Pancreas (tissue), 10 donors: ENCODE measurements at regions not wholly inside any gene's neighbourhood (a gene's known extent, or its start where the extent isn't known, plus 50 kb on each side); places are given as distances from the start of the nearest gene placed in this dataset.

Source experiments
- ATAC-seq, 4 donors: fragments of 200-7000 bp; cut with Tn5 transposase; one replicate each; pipeline versions ENCODE4 v1.8.0 to v1.9.1; 2020; ENCODE audit warnings: mild to moderate bottlenecking in 4 of 4, moderate library complexity in 4 of 4
- DNase-seq, 6 donors: peaks; one replicate each; pipeline ENCODE4 v3.0.0-alpha.2; 2020
- FAIRE-seq: peaks from 2 replicates; lab custom pipeline; 2012; peaks lifted over from hg19 to GRCh38; lab: Jason Lieb, UNC
- H3K27ac ChIP-seq, 4 donors: fragments of 200-600 bp; sonication (generic); 1 replicate in 3 of 4; 2 replicates in 1 of 4; pipeline versions ENCODE4 v1.5.0 to v1.8.0; 2020
- H3K27me3 ChIP-seq, 4 donors: fragments of 200-600 bp; one replicate each; pipeline ENCODE4 v1.8.0; 2021
- H3K36me3 ChIP-seq, 3 donors: fragments of 200-600 bp; sonication (generic) in 1 of 3; one replicate each; pipeline versions ENCODE4 v1.5.0 to v1.8.0; 2020 to 2021
- H3K4me1 ChIP-seq, 3 donors: fragments of 200-600 bp; one replicate each; pipeline ENCODE4 v1.8.0; 2021
- H3K4me3 ChIP-seq, 4 donors: fragments of 200-600 bp; sonication (generic) in 2 of 4; one replicate each; pipeline versions ENCODE4 v1.5.0 to v1.8.0; 2020 to 2021
- H3K9me3 ChIP-seq, 4 donors: fragments of 200-600 bp; one replicate each; pipeline ENCODE4 v1.8.0; 2021
- WGBS, 2 donors: extraction: QIAGEN DNeasy Blood & Tissue Kit; methylation state at CpG; one replicate each; pipeline ENCODE4 v1.1.7; 2013; 5-methylcytosine and 5-hydroxymethylcytosine counted together
- intact Hi-C, 3 donors: fragments of 100-400 bp; cut with DNase I; formaldehyde crosslinking; loops; one replicate each; pipeline versions ENCODE4 v1.11.1 to v1.14.2; 2022
- TF ChIP-seq, protein P1 (sequence below), 4 donors: fragments of 200-600 bp; sonication (generic) in 3 of 4; IDR thresholded peaks; one replicate each; pipeline versions ENCODE4 v1.5.0 to v1.8.0; 2021; ENCODE audit warnings: antibody characterized with exemption in 4 of 4
- donor health status: healthy with polysubstance abuse.
- donor health status: DM: no; HTN: no; CAD: no; lungs with moderate emphysema.
- donor health status: DM: no; HTN: no; CAD: no.
- donor health status: control.
- donor health status: control.
- donor health status: Bipolar disorder and iron deficiency.
- donor health status: DM: yes; HTN: yes; CAD: no.
- donor health status: DM: no; HTN: no; CAD: no.
- donor health status: DM: no; HTN: no; CAD: no.
- donor health status: DM: yes; HTN: yes; CAD: no.

DNA sequence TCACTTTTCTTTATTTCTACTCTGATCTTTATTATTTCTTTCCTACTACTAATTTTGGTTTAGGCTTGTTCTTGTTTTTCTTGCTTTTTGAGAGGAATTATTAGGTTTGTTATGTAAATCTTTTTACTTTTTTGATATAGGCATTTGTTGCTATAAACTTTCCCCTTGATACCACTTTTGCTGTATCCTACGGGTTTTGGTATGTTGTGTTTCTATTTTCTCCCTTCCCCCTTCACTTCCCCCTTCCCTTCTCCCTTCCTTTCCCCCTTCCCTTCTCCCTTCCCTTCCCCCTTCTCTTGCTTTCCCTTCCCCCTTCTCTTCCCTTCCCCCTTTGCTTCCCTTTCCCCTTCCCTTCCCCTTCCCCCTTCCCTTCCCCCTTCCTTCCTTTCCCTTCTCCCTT lies 529.6 kb downstream of the RAB38 start:
- H3K27ac ChIP-seq, result no peak overlapping the region
- ATAC-seq (no peak), FAIRE-seq (no peak), DNase-seq (no peak)
- no peaks in the 10 kb centered on the region for H3K27me3 ChIP-seq
- WGBS, 2 donors, result 77 to 92% methylated on average over 1 of the region's 1 CpG
- no peak overlapping the region for H3K4me3 ChIP-seq
- H3K4me1 ChIP-seq, result no peaks in the 10 kb centered on the region
- TF ChIP-seq, protein P1, sequence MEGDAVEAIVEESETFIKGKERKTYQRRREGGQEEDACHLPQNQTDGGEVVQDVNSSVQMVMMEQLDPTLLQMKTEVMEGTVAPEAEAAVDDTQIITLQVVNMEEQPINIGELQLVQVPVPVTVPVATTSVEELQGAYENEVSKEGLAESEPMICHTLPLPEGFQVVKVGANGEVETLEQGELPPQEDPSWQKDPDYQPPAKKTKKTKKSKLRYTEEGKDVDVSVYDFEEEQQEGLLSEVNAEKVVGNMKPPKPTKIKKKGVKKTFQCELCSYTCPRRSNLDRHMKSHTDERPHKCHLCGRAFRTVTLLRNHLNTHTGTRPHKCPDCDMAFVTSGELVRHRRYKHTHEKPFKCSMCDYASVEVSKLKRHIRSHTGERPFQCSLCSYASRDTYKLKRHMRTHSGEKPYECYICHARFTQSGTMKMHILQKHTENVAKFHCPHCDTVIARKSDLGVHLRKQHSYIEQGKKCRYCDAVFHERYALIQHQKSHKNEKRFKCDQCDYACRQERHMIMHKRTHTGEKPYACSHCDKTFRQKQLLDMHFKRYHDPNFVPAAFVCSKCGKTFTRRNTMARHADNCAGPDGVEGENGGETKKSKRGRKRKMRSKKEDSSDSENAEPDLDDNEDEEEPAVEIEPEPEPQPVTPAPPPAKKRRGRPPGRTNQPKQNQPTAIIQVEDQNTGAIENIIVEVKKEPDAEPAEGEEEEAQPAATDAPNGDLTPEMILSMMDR (IDR thresholded peaks at IDR 0.05), result no peak
- H3K36me3 ChIP-seq, result no peaks in the 10 kb centered on the region
- intact Hi-C loops, result no loop called here
- H3K9me3 ChIP-seq, result no peaks in the 10 kb centered on the region

DNA sequence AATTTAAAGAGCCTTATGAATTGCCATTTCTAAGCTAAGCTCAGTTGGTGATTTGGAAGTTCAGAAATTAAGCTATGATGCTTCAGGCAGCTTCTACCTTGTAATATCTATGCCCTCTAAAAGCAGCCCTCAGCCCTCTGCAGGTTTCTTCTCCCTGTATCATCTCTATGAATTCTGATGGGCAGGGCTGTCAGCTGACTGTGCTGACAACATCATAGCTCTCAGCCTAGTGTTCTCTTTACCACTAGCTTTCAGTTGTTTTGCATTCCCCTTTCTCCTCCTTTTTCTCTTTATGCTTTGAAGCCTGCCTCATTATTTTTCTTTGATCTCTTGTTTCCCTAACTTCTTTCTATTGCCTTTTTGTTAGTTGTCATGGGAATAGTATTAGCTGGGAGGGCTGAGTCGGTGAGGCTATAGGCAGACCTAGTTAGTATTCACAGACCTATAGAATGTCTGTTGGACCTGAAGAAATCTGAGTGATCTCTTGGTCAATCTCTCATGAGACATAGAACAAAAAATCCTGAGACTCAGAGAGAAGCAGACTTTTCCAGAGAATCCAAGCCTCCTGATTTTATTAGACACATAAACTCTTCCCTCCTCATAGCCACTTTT lies 535.4 kb downstream of the RAB38 start:
- no peaks in the 10 kb centered on the region for H3K27me3 ChIP-seq
- no peaks in the 10 kb centered on the region for H3K36me3 ChIP-seq
- FAIRE-seq (no peak), DNase-seq (no peak), ATAC-seq (no peak)
- no peak overlapping the region for H3K4me3 ChIP-seq
- intact Hi-C loops, result no loop called here
- WGBS, 2 donors, result 39 to 65% methylated on average over 1 of the region's 1 CpG
- TF ChIP-seq, protein P1 (IDR thresholded peaks at IDR 0.05), result no peak
- H3K9me3 ChIP-seq, result no peaks in the 10 kb centered on the region
- H3K27ac ChIP-seq, result no peak overlapping the region
- no peaks in the 10 kb centered on the region for H3K4me1 ChIP-seq

DNA sequence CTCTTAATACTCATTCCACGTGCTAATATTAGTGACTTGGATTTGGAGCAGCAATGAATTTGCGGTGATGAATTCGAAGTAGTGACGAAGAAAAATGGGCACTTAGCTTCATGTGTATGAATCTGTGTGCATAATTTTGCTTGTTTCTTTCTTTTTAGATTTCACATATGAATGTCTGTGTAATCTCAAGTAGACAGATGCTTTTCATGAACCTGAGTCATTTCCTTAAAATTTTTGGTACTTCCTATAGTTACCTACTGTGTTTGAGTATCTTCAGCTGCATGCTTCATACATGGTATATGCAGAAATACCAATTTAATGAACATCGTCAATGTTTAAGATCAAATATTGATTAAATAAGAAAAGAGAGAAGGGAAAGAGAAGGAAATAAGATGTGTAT lies 540.2 kb downstream of the RAB38 start:
- H3K27me3 ChIP-seq, result no peaks in the 10 kb centered on the region
- intact Hi-C loops, result no loop called here
- H3K4me3 ChIP-seq, result no peak overlapping the region
- TF ChIP-seq, protein P1 (IDR thresholded peaks at IDR 0.05), result no peak
- H3K4me1 ChIP-seq, result no peaks in the 10 kb centered on the region
- H3K36me3 ChIP-seq, result no peaks in the 10 kb centered on the region
- ATAC-seq (no peak), DNase-seq (no peak), FAIRE-seq (no peak)
- no peaks in the 10 kb centered on the region for H3K9me3 ChIP-seq
- 67 to 82% methylated on average over 5 of the region's 5 CpGs for WGBS, 2 donors
- no peak overlapping the region for H3K27ac ChIP-seq

DNA sequence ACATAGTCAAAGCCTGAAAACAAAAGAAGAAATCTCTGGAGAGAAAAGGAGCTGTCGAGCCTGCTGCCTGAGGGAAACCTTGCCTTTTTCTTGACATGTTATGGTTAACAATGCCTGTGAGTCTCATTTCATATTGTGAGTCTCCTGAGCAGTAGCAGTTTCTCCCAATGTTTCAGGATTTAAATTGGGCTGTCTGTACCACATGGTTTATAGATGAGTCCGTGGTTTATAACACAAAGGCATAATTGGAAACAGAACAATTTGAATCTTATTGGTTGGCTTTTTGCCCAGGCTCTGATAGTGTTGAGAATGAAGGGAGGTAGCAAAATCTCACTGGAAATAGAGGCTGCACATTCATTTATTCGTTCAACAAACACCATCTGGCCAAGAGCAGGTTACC lies 540.9 kb downstream of the RAB38 start:
- ATAC-seq (no peak), FAIRE-seq (no peak), DNase-seq (no peak)
- intact Hi-C loops, result no loop called here
- Histone ChIP-seq H3K4me3 (no peak overlapping the region), H3K4me1 (no peaks in the 10 kb centered on the region), H3K27me3 (no peaks in the 10 kb centered on the region), H3K36me3 (no peaks in the 10 kb centered on the region), H3K27ac (no peak overlapping the region), H3K9me3 (no peaks in the 10 kb centered on the region)
- 39 to 45% methylated on average over 3 of the region's 3 CpGs for WGBS, 2 donors
- TF ChIP-seq, protein P1 (IDR thresholded peaks at IDR 0.05), result no peak

DNA sequence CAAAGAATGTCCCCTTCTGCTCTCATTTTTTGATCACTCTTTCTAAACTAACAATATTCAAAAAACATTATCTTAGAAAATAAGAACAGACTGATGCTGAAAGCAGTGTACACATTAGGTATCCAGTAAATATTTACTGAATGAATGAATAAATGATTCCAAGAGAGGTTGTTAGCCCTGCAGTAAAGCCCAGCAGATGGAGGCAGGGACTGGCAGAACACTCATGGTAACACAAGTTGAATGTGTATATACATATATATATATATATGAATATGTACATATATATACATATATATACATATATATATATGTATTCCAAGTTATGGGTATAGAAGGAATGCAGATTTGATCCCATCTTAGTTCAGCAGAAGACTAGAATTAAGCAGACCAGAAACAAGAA lies 546.3 kb downstream of the RAB38 start:
- no peaks in the 10 kb centered on the region for H3K4me1 ChIP-seq
- no peaks in the 10 kb centered on the region for H3K36me3 ChIP-seq
- no peak overlapping the region for H3K4me3 ChIP-seq
- no peak for FAIRE-seq
- no peak for DNase-seq
- TF ChIP-seq, protein P1 (IDR thresholded peaks at IDR 0.05), result no peak
- H3K27me3 ChIP-seq, result no peaks in the 10 kb centered on the region
- intact Hi-C loops, result no loop called here
- H3K27ac ChIP-seq, result no peak overlapping the region
- ATAC-seq, result no peak
- no peaks in the 10 kb centered on the region for H3K9me3 ChIP-seq
